Neural progenitor cell (in vitro differentiated cells): ENCODE measurements at regions not wholly inside any gene's neighbourhood (a gene's known extent, or its start where the extent isn't known, plus 50 kb on each side); places are given as distances from the start of the nearest gene placed in this dataset.

Experiments used
- CTCF ChIP-seq: fragments of 200-600 bp; sonication (generic); IDR thresholded peaks from 2 replicates; pipeline ENCODE4 v1.5.1; 2017; ENCODE audit warnings: antibody characterized with exemption, mild to moderate bottlenecking
- EZH2 ChIP-seq: fragments of 200-600 bp; sonication (generic); IDR thresholded peaks from 2 replicates; pipeline ENCODE4 v1.6.1; 2017; ENCODE audit warnings: antibody characterized with exemption, mild to moderate bottlenecking, moderate library complexity

- TF ChIP-seq CTCF, result no peak
- no peak for TF ChIP-seq EZH2
Measured at GRCh38 chr2:182573553-182573952, 142.5 kb upstream of the DNAJC10 start.
